ENCODE measurements at regions not wholly inside any gene's neighbourhood (a gene's known extent, or its start where the extent isn't known, plus 50 kb on each side); places are given as distances from the start of the nearest gene placed in this dataset.
"Not testable (repeated sequence)": the region's sequence is repeated elsewhere in the genome, so short reads cannot be mapped to it uniquely, and the experiment has no call there.

GRCh38 chr5:130501151-130501865 is 597.0 kb downstream of the CHSY3 start:
- Mint-ChIP-seq H3K4me1 (no peaks in the 10 kb centered on the region), H3K4me3 (no peak overlapping the region), H3K9me3 (peaks cover 15% of the 10 kb centered on the region), H3K27me3 (ENCODE audit: low read depth) (no peaks in the 10 kb centered on the region), H3K36me3 (no peaks in the 10 kb centered on the region), H3K27ac (no peak overlapping the region)
- no peak for TF ChIP-seq CTCF (IDR thresholded peaks at IDR 0.05; ENCODE audit: unreplicated experiment)
- DNase-seq (ENCODE audit: low spot score in 2 of 2, unreplicated experiment in 2 of 2), result no peak

GRCh38 chr5:130500495-130500894 is 596.2 kb downstream of the CHSY3 start:
- peaks cover 22% of the 10 kb centered on the region for H3K9me3 Mint-ChIP-seq
- not testable (repeated sequence) for H3K4me3 Mint-ChIP-seq; H3K36me3 Mint-ChIP-seq; DNase-seq (ENCODE audit: low spot score in 2 of 2, unreplicated experiment in 2 of 2); H3K4me1 Mint-ChIP-seq; H3K27me3 Mint-ChIP-seq (ENCODE audit: low read depth); H3K27ac Mint-ChIP-seq

DNA sequence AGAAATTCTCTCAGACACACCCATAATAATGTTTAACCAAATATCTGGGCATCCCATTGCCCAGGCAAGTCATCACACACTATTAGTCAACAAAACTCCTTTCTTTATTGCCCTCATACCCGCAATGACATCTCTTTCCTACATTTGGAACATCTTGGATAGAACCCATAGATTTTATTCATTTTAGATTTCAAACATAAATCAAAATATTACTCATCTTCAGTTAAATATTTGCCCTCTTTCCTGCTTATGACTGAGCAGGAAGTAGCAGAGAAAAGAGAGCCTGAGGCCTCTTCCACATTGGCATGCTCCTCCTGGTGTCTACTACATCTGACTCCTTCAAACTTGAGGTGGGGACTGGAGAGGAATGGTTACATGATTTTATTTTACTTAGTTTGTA is 592.0 kb downstream of the CHSY3 start:
- Mint-ChIP-seq H3K4me3 (no peak overlapping the region), H3K27me3 (ENCODE audit: low read depth) (no peaks in the 10 kb centered on the region), H3K9me3 (peaks cover 40% of the 10 kb centered on the region), H3K36me3 (no peaks in the 10 kb centered on the region), H3K27ac (no peak overlapping the region), H3K4me1 (no peaks in the 10 kb centered on the region)
- TF ChIP-seq CTCF (IDR thresholded peaks at IDR 0.05; ENCODE audit: unreplicated experiment), result no peak
- no peak for DNase-seq (ENCODE audit: low spot score in 2 of 2, unreplicated experiment in 2 of 2)

- DNase-seq (ENCODE audit: low spot score in 2 of 2, unreplicated experiment in 2 of 2), result no peak
- Mint-ChIP-seq H3K4me3 (no peak overlapping the region), H3K36me3 (no peaks in the 10 kb centered on the region), H3K4me1 (no peaks in the 10 kb centered on the region), H3K27ac (no peak overlapping the region), H3K27me3 (ENCODE audit: low read depth) (no peaks in the 10 kb centered on the region), H3K9me3 (peaks cover 8% of the 10 kb centered on the region)
- no peak for TF ChIP-seq CTCF (IDR thresholded peaks at IDR 0.05; ENCODE audit: unreplicated experiment)
Measured at GRCh38 chr5:130488252-130488651, 584.0 kb downstream of the CHSY3 start.

GRCh38 chr5:130479045-130479804 is 575.0 kb downstream of the CHSY3 start:
- no peaks in the 10 kb centered on the region for H3K4me1 Mint-ChIP-seq
- peaks cover 25% of the 10 kb centered on the region for H3K9me3 Mint-ChIP-seq
- TF ChIP-seq CTCF (IDR thresholded peaks at IDR 0.05; ENCODE audit: unreplicated experiment), result no peak
- H3K36me3 Mint-ChIP-seq, result no peaks in the 10 kb centered on the region
- H3K27ac Mint-ChIP-seq, result no peak overlapping the region
- DNase-seq (ENCODE audit: low spot score in 2 of 2, unreplicated experiment in 2 of 2), result no peak
- H3K4me3 Mint-ChIP-seq, result no peak overlapping the region
- H3K27me3 Mint-ChIP-seq (ENCODE audit: low read depth), result no peaks in the 10 kb centered on the region

GRCh38 chr5:130476325-130476724 is 572.1 kb downstream of the CHSY3 start:
- Mint-ChIP-seq H3K4me3 (no peak overlapping the region), H3K27ac (no peak overlapping the region), H3K9me3 (peaks cover 51% of the 10 kb centered on the region), H3K4me1 (no peaks in the 10 kb centered on the region), H3K27me3 (ENCODE audit: low read depth) (no peaks in the 10 kb centered on the region), H3K36me3 (no peaks in the 10 kb centered on the region)
- no peak for TF ChIP-seq CTCF (IDR thresholded peaks at IDR 0.05; ENCODE audit: unreplicated experiment)
- DNase-seq (ENCODE audit: low spot score in 2 of 2, unreplicated experiment in 2 of 2), result no peak
